GM20000 (cell line): ENCODE measurements at regions not wholly inside any gene's neighbourhood (a gene's known extent, or its start where the extent isn't known, plus 50 kb on each side); places are given as distances from the start of the nearest gene placed in this dataset.

Experiments
- DNase-seq: peaks from one replicate; pipeline ENCODE4 v3.0.0; 2012; ENCODE audit warnings: low spot score
- CTCF ChIP-seq: IDR thresholded peaks from 2 replicates; pipeline ENCODE4 v1.5.1; 2012; ENCODE audit warnings: mild to moderate bottlenecking, control low read depth; ENCODE audit errors: extremely low read depth, missing control alignments

- DNase-seq, result no peak
Measured at GRCh38 chr2:220433131-220433530, 805.7 kb downstream of the SLC4A3 start.

DNA sequence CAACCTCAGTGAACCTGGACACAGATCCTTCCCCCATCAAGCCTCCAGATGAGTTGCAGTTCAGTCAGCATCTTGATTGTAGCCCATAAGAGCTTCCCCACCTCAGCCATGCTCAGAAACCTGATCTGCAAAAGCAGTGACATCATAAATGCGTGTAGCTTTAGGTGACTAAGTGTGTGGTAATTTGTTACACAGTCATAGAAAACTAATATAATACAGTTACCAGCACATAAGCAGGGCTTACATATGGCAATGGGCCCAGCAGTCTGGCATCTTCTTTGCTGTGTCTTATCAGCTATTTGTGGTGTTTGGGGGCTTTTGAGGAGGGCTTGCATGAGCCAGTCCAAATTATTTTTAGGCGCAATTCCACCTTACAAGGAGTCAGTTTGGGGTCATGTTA is 807.0 kb downstream of the SLC4A3 start:
- no peak for TF ChIP-seq CTCF
- no peak for DNase-seq

More at GRCh38 chr2:220433131-220433530, 805.7 kb downstream of the SLC4A3 start:
- TF ChIP-seq CTCF, result no peak

- DNase-seq, result no peak
- TF ChIP-seq CTCF, result no peak
Measured at GRCh38 chr2:220437938-220438337, 810.5 kb downstream of the SLC4A3 start.

DNA sequence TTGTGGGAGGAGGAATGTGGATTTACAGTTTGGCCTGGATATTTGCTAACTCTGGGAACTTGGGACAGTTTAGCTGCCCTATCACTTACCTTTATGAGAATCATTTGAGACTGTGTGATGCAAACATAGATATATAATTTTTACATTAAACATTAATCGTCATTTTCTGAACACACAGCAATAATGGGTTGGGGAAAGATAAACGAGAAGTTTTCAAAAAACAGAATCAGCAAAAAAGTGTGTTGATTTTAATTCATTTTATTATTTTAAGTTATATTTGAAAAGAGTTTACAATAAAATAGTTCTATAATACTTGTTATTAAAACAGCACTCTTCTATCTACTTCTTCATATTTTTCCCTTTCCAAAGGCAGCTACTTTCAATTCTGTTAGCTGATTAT is 813.3 kb downstream of the SLC4A3 start:
- no peak for DNase-seq

DNA sequence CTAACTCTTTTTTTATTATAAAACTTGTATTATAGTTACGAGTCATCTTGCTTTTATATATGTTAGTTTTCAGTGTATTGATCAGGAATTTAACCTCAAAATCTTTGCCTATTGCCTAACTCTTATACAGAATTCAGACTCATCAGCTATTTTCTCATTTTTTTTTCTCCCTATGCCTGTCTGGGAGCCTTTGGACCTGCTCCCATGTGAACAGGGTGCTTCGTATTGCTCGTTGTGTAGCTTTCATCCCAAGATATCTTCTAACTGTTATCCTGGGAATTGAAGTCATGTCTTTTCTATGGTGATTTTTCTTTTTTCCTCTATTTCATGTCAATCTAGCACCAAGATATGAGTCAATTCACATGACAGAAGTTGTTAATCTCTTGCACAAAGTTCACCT is 814.0 kb downstream of the SLC4A3 start:
- no peak for TF ChIP-seq CTCF
- no peak for DNase-seq

More for the DNA sequence above, 813.3 kb downstream of the SLC4A3 start:
- TF ChIP-seq CTCF, result no peak

DNA sequence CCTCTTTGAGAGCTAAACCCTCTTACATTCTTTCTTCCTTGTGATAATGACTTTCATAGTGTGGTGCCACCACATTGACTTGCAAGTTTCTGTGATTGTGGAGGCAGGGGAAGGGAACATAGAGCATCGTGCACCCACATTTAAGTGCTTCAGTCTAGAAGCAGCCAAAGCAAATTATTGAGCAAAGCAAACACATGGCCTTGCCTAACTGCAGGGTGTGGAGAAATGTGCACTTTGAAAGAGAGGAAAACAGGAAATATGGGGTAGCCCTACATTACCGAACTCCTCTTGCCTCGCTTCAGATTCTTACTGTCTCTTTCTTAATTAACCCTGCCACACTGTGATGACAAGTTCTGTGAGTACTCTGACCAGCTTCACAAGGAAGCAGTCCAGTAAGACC is 814.6 kb downstream of the SLC4A3 start:
- TF ChIP-seq CTCF, result no peak
- DNase-seq, result no peak

DNA sequence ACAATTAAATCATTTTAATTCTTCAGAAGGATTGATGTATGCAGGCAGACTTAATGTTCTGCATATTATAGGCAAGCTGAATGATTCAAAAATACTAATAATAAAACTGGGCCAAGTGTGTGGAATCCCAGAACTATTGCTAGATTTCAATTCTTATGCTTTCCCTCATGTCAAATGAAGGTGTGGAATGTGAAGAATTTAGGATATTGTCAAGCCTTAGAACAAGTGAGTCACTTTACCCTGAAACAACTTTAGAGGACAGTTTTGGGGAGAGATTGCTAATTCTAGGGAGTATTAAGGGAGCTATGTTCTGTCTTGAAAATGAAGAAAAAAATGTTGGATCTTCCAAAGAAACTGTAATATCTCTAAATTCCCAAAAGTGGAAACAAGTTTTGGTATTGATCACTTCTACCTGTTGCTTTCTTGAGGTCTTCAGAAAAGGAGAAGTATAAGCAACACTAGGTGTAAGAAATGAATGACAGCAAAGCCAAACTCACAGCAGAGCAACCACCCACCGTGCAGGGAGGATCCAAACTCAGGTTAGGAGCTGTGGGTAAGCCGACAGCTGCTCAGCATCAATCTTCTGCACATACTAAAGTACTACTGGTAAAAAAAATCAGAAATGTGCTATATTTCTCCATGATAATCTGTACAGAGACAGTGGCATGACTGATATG is 818.1 kb downstream of the SLC4A3 start:
- no peak for DNase-seq
- TF ChIP-seq CTCF, result no peak
